ENCODE measurements at regions not wholly inside any gene's neighbourhood (a gene's known extent, or its start where the extent isn't known, plus 50 kb on each side); places are given as distances from the start of the nearest gene placed in this dataset.

GRCh38 chr5:82466986-82467561, 188.9 kb upstream of the RPS23 start:
- no peak for TF ChIP-seq CTCF (IDR thresholded peaks at IDR 0.05)
- no peak for TF ChIP-seq POLR2A (IDR thresholded peaks at IDR 0.05)

Measured in body of pancreas (tissue), 4 donors.